ENCODE measurements at regions not wholly inside any gene's neighbourhood (a gene's known extent, or its start where the extent isn't known, plus 50 kb on each side); places are given as distances from the start of the nearest gene placed in this dataset.
A peak's percentile ranks its signal among the peaks of the same experiment; 100 is the strongest.

DNA sequence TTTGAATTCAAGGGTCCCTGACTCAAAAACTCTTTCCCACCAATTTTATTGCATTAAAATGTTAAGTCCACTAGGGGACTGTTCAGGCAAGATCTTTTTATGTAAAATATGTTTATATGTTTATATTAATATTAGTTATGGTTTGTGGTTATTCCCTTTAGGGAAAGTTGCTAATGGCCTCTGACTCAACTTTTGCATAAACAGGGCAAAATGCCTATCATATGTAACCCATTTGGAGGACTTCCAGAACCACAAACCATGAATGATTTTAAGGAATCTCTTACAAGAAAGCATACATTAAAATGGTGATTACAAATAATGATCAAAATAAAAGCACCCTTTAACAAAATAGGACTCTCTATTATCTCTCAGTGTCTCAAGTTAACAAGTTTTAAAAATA is 1484.5 kb upstream of the ZEB2 start:
- POLR2A ChIA-PET = no interaction called here
- H3K36me3 ChIP-seq (ENCODE audit: control insufficient read depth in 4 of 4, insufficient read depth in 4 of 4, low read length in 3 of 4) = no peaks in the 10 kb centered on the region
- no peak for DNase-seq
- no peak overlapping the region for H3K4me3 ChIP-seq (ENCODE audit: control insufficient read depth in 1 of 7, extremely low read depth in 1 of 7, insufficient read depth in 4 of 7, low read depth in 2 of 7, low read length in 6 of 7)
- H3K27ac ChIP-seq (ENCODE audit: insufficient read depth in 1 of 2, low read depth in 1 of 2, low read length in 2 of 2, poor library complexity in 1 of 2, severe bottlenecking in 2 of 2) = no peak overlapping the region
- no peaks in the 10 kb centered on the region for H3K4me1 ChIP-seq (ENCODE audit: control extremely low read depth in 1 of 4, control insufficient read depth in 4 of 4, insufficient read depth in 4 of 4, low read length in 3 of 4)
- H3K9me3 ChIP-seq (ENCODE audit: control extremely low read depth in 1 of 5, control insufficient read depth in 4 of 5, insufficient read depth in 2 of 5, low read depth in 1 of 5, low read length in 4 of 5) = peaks cover 0 to 2% (median 0%) of the 10 kb centered on the region in 5 experiments
- H3K27me3 ChIP-seq (replicated peaks in 2 of 5; ENCODE audit: control insufficient read depth in 4 of 5, insufficient read depth in 5 of 5, low read length in 4 of 5) = no peaks in the 10 kb centered on the region
- CTCF ChIA-PET = no interaction called here

DNA sequence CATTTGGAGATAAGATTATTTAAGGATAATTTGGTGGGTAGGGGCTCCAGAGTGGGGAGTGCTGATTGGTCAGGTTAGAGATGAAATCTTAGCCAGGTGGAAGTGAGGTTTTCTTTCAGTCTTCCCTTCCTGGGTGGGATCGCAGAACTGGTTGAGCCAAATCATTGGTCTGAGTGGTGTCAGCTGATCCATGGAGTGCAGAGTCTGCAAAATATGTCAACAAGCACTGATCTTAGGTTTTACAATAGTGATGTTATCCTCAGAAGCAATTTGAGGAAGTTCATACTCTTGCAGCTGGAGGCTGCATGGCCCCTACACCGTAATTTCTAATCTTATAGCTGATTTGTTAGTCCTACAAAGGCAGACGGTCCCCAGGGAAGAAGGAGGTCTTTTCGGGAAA is 1483.4 kb upstream of the ZEB2 start:
- no peaks in the 10 kb centered on the region for H3K36me3 ChIP-seq (ENCODE audit: control insufficient read depth in 4 of 4, insufficient read depth in 4 of 4, low read length in 3 of 4)
- H3K27ac ChIP-seq (ENCODE audit: insufficient read depth in 1 of 2, low read depth in 1 of 2, low read length in 2 of 2, poor library complexity in 1 of 2, severe bottlenecking in 2 of 2) = no peak overlapping the region
- no peaks in the 10 kb centered on the region for H3K27me3 ChIP-seq (replicated peaks in 2 of 5; ENCODE audit: control insufficient read depth in 4 of 5, insufficient read depth in 5 of 5, low read length in 4 of 5)
- no peaks in the 10 kb centered on the region for H3K4me1 ChIP-seq (ENCODE audit: control extremely low read depth in 1 of 4, control insufficient read depth in 4 of 4, insufficient read depth in 4 of 4, low read length in 3 of 4)
- POLR2A ChIA-PET = no interaction called here
- CTCF ChIA-PET = no interaction called here
- no peak for DNase-seq
- no peak overlapping the region for H3K4me3 ChIP-seq (ENCODE audit: control insufficient read depth in 1 of 7, extremely low read depth in 1 of 7, insufficient read depth in 4 of 7, low read depth in 2 of 7, low read length in 6 of 7)
- H3K9me3 ChIP-seq (ENCODE audit: control extremely low read depth in 1 of 5, control insufficient read depth in 4 of 5, insufficient read depth in 2 of 5, low read depth in 1 of 5, low read length in 4 of 5) = peaks cover 0 to 2% (median 0%) of the 10 kb centered on the region in 5 experiments
- 100% methylated on average over 2 of the region's 4 CpGs for WGBS (ENCODE audit: insufficient coverage)

DNA sequence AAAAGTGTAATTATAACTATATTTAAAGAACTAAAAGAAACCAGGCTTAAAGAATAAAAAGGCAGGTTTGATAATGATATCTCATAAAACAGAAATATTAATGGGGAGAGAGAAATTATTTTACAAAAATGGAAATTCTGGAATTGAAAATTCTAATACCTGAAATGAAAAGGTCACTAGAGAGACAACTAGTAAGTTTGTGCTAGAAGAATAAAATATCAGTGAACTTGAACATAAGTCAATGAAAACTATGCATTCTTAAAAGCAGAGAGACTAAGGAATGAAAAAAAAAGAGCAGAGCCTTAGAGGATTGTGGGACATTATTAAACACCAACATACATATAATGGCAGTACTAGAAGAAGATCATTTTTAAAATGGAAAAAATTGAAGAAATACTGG is 1475.0 kb upstream of the ZEB2 start:
- peaks cover 0 to 12% (median 4%) of the 10 kb centered on the region in 5 experiments for H3K9me3 ChIP-seq (ENCODE audit: control extremely low read depth in 1 of 5, control insufficient read depth in 4 of 5, insufficient read depth in 2 of 5, low read depth in 1 of 5, low read length in 4 of 5)
- H3K27ac ChIP-seq (ENCODE audit: insufficient read depth in 1 of 2, low read depth in 1 of 2, low read length in 2 of 2, poor library complexity in 1 of 2, severe bottlenecking in 2 of 2) = no peak overlapping the region
- H3K36me3 ChIP-seq (ENCODE audit: control insufficient read depth in 4 of 4, insufficient read depth in 4 of 4, low read length in 3 of 4) = no peaks in the 10 kb centered on the region
- CTCF ChIA-PET = no interaction called here
- no peaks in the 10 kb centered on the region for H3K4me1 ChIP-seq (ENCODE audit: control extremely low read depth in 1 of 4, control insufficient read depth in 4 of 4, insufficient read depth in 4 of 4, low read length in 3 of 4)
- POLR2A ChIA-PET = no interaction called here
- no peak overlapping the region for H3K4me3 ChIP-seq (ENCODE audit: control insufficient read depth in 1 of 7, extremely low read depth in 1 of 7, insufficient read depth in 4 of 7, low read depth in 2 of 7, low read length in 6 of 7)
- no peak for DNase-seq
- H3K27me3 ChIP-seq (replicated peaks in 2 of 5; ENCODE audit: control insufficient read depth in 4 of 5, insufficient read depth in 5 of 5, low read length in 4 of 5) = no peaks in the 10 kb centered on the region

DNA sequence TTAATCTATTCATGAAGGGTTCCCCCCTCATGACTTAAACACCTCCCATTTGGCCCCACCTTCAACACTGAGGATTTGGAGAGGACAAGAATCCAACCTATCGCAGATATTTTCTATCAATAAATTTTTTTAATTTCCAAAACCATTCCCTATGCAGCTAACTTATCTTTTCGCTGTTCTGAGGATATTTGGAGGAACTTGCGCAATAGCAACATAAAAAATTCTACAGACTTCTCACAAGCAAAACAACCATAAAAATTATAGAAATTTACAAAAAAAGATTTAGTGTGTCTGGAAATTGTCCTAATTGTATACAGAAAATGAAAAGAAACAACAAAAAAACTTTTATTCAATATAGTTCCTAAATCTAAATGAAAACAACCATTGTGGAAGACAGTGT is 1472.7 kb upstream of the ZEB2 start:
- no peaks in the 10 kb centered on the region for H3K27me3 ChIP-seq (replicated peaks in 2 of 5; ENCODE audit: control insufficient read depth in 4 of 5, insufficient read depth in 5 of 5, low read length in 4 of 5)
- no peaks in the 10 kb centered on the region for H3K4me1 ChIP-seq (ENCODE audit: control extremely low read depth in 1 of 4, control insufficient read depth in 4 of 4, insufficient read depth in 4 of 4, low read length in 3 of 4)
- H3K9me3 ChIP-seq (ENCODE audit: control extremely low read depth in 1 of 5, control insufficient read depth in 4 of 5, insufficient read depth in 2 of 5, low read depth in 1 of 5, low read length in 4 of 5) = peaks cover 0 to 11% (median 2%) of the 10 kb centered on the region in 5 experiments
- ChIA-PET CTCF (interaction anchor here (0.7 kb wide), 1 partner anchor 8 kb away, joined by 3 read pairs; no protein-coding TSS in a partner anchor), POLR2A (no interaction called here)
- H3K4me3 ChIP-seq (ENCODE audit: control insufficient read depth in 1 of 7, extremely low read depth in 1 of 7, insufficient read depth in 4 of 7, low read depth in 2 of 7, low read length in 6 of 7) = no peak overlapping the region
- no peak overlapping the region for H3K27ac ChIP-seq (ENCODE audit: insufficient read depth in 1 of 2, low read depth in 1 of 2, low read length in 2 of 2, poor library complexity in 1 of 2, severe bottlenecking in 2 of 2)
- WGBS (ENCODE audit: insufficient coverage) = no CpG with 5 or more reads among the region's 3 CpGs
- DNase-seq = no peak
- H3K36me3 ChIP-seq (ENCODE audit: control insufficient read depth in 4 of 4, insufficient read depth in 4 of 4, low read length in 3 of 4) = no peaks in the 10 kb centered on the region

DNA sequence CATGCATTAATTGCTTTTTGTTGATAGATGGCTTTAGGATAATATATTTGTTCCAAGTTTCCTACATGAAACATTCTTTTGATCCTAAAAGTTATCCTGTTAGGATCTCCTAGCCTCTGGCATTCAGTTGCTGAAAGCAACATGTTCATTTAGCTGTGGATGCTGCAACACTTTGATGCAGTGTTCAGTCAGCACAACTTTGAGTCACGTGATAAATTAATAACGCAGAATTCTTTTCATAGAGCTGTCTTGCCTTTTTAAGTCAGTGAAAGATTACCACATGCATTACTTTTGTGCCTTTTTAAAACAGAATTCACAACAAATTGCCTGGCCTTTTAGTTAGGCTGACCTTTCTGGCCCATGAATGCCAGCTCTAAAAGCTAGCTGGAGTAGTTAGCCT is 1467.9 kb upstream of the ZEB2 start:
- Histone ChIP-seq H3K27ac (ENCODE audit: insufficient read depth in 1 of 2, low read depth in 1 of 2, low read length in 2 of 2, poor library complexity in 1 of 2, severe bottlenecking in 2 of 2) (no peak overlapping the region), H3K4me3 (ENCODE audit: control insufficient read depth in 1 of 7, extremely low read depth in 1 of 7, insufficient read depth in 4 of 7, low read depth in 2 of 7, low read length in 6 of 7) (no peak overlapping the region), H3K27me3 (replicated peaks in 2 of 5; ENCODE audit: control insufficient read depth in 4 of 5, insufficient read depth in 5 of 5, low read length in 4 of 5) (no peaks in the 10 kb centered on the region), H3K4me1 (ENCODE audit: control extremely low read depth in 1 of 4, control insufficient read depth in 4 of 4, insufficient read depth in 4 of 4, low read length in 3 of 4) (no peaks in the 10 kb centered on the region), H3K9me3 (ENCODE audit: control extremely low read depth in 1 of 5, control insufficient read depth in 4 of 5, insufficient read depth in 2 of 5, low read depth in 1 of 5, low read length in 4 of 5) (no peaks in the 10 kb centered on the region), H3K36me3 (ENCODE audit: control insufficient read depth in 4 of 4, insufficient read depth in 4 of 4, low read length in 3 of 4) (no peaks in the 10 kb centered on the region)
- POLR2A ChIA-PET = no interaction called here
- CTCF ChIA-PET = no interaction called here
- 88% methylated on average over 2 of the region's 2 CpGs for WGBS (ENCODE audit: insufficient coverage)
- DNase-seq = no peak

DNA sequence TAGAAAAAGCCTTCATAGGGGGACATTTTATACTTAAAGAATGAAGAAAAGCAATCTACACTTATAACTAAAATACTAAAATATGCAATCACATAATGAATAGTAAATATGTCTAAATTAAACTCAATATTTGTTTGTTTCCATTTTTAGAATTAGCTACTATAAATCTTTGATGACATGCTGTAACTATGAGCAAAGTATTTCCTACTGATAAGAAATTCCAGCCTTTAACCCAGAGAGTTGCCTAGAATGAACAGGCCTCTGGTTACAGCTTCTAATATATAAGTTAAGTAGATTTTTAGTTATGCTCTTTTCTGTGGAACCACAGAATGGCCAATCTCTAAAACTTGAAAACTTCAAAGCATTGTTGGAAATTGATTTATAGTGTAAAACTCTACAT is 1465.6 kb upstream of the ZEB2 start:
- H3K27me3 ChIP-seq (replicated peaks in 2 of 5; ENCODE audit: control insufficient read depth in 4 of 5, insufficient read depth in 5 of 5, low read length in 4 of 5) = no peaks in the 10 kb centered on the region
- no peaks in the 10 kb centered on the region for H3K36me3 ChIP-seq (ENCODE audit: control insufficient read depth in 4 of 4, insufficient read depth in 4 of 4, low read length in 3 of 4)
- ChIA-PET CTCF (no interaction called here), POLR2A (no interaction called here)
- H3K4me1 ChIP-seq (ENCODE audit: control extremely low read depth in 1 of 4, control insufficient read depth in 4 of 4, insufficient read depth in 4 of 4, low read length in 3 of 4) = no peaks in the 10 kb centered on the region
- H3K9me3 ChIP-seq (ENCODE audit: control extremely low read depth in 1 of 5, control insufficient read depth in 4 of 5, insufficient read depth in 2 of 5, low read depth in 1 of 5, low read length in 4 of 5) = no peaks in the 10 kb centered on the region
- peak in 1 of 3 donors; percentile 13 for DNase-seq
- no peak overlapping the region for H3K27ac ChIP-seq (ENCODE audit: insufficient read depth in 1 of 2, low read depth in 1 of 2, low read length in 2 of 2, poor library complexity in 1 of 2, severe bottlenecking in 2 of 2)
- H3K4me3 ChIP-seq (ENCODE audit: control insufficient read depth in 1 of 7, extremely low read depth in 1 of 7, insufficient read depth in 4 of 7, low read depth in 2 of 7, low read length in 6 of 7) = no peak overlapping the region

DNA sequence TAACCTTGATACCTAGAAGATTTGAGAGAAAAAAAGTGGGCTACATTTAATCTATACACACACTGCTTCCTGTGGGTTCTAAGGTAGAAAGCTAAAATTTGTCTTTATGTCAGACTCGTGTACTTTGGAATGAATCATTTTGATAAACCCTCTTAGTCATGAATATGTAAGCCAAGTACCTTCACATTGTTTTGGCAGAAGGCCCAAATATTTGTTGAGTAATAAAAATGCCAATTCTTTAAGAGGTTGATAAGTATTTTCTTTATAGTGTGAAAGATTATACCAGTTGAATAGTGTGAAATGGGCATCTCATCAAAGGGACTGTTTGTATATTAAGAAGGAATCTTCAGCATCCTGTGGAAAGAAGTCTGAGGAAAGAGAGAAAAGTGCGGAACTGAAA is 1464.7 kb upstream of the ZEB2 start:
- no peaks in the 10 kb centered on the region for H3K4me1 ChIP-seq (ENCODE audit: control extremely low read depth in 1 of 4, control insufficient read depth in 4 of 4, insufficient read depth in 4 of 4, low read length in 3 of 4)
- ChIA-PET POLR2A (no interaction called here), CTCF (no interaction called here)
- no peaks in the 10 kb centered on the region for H3K27me3 ChIP-seq (replicated peaks in 2 of 5; ENCODE audit: control insufficient read depth in 4 of 5, insufficient read depth in 5 of 5, low read length in 4 of 5)
- H3K9me3 ChIP-seq (ENCODE audit: control extremely low read depth in 1 of 5, control insufficient read depth in 4 of 5, insufficient read depth in 2 of 5, low read depth in 1 of 5, low read length in 4 of 5) = no peaks in the 10 kb centered on the region
- peak; percentile 21 to 68 (median 47) for DNase-seq
- no peaks in the 10 kb centered on the region for H3K36me3 ChIP-seq (ENCODE audit: control insufficient read depth in 4 of 4, insufficient read depth in 4 of 4, low read length in 3 of 4)
- WGBS (ENCODE audit: insufficient coverage) = 50% methylated on average over 2 of the region's 2 CpGs
- no peak overlapping the region for H3K4me3 ChIP-seq (ENCODE audit: control insufficient read depth in 1 of 7, extremely low read depth in 1 of 7, insufficient read depth in 4 of 7, low read depth in 2 of 7, low read length in 6 of 7)
- no peak overlapping the region for H3K27ac ChIP-seq (ENCODE audit: insufficient read depth in 1 of 2, low read depth in 1 of 2, low read length in 2 of 2, poor library complexity in 1 of 2, severe bottlenecking in 2 of 2)

DNA sequence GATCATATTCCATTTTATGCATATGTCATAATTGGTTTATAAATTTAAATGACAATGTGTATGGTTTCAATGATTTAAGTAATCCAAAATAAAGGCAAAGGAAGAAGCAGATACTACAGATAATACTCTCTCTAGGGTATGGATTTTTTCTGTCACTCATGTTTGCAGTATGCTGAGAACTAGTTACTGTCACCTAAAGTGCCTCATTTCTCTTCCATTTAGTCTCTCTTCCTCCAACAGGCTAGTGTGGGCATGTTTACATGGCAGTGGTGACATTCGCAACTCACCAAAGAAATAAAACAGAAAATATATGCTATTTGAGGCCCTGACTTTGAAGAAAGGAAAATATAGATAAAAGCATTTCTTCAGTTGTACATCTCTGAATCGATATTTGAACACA is 1460.4 kb upstream of the ZEB2 start:
- H3K27ac ChIP-seq (ENCODE audit: insufficient read depth in 1 of 2, low read depth in 1 of 2, low read length in 2 of 2, poor library complexity in 1 of 2, severe bottlenecking in 2 of 2) = no peak overlapping the region
- H3K36me3 ChIP-seq (ENCODE audit: control insufficient read depth in 4 of 4, insufficient read depth in 4 of 4, low read length in 3 of 4) = no peaks in the 10 kb centered on the region
- H3K4me3 ChIP-seq (ENCODE audit: control insufficient read depth in 1 of 7, extremely low read depth in 1 of 7, insufficient read depth in 4 of 7, low read depth in 2 of 7, low read length in 6 of 7) = no peak overlapping the region
- ChIA-PET CTCF (no interaction called here), POLR2A (no interaction called here)
- no peak for DNase-seq
- no peaks in the 10 kb centered on the region for H3K4me1 ChIP-seq (ENCODE audit: control extremely low read depth in 1 of 4, control insufficient read depth in 4 of 4, insufficient read depth in 4 of 4, low read length in 3 of 4)
- no CpG with 5 or more reads among the region's 2 CpGs for WGBS (ENCODE audit: insufficient coverage)
- no peaks in the 10 kb centered on the region for H3K9me3 ChIP-seq (ENCODE audit: control extremely low read depth in 1 of 5, control insufficient read depth in 4 of 5, insufficient read depth in 2 of 5, low read depth in 1 of 5, low read length in 4 of 5)
- H3K27me3 ChIP-seq (replicated peaks in 2 of 5; ENCODE audit: control insufficient read depth in 4 of 5, insufficient read depth in 5 of 5, low read length in 4 of 5) = no peaks in the 10 kb centered on the region

All from common myeloid progenitor, CD34-positive (primary cell).